ENCODE measurements at regions not wholly inside any gene's neighbourhood (a gene's known extent, or its start where the extent isn't known, plus 50 kb on each side); places are given as distances from the start of the nearest gene placed in this dataset.
"Not testable (repeated sequence)": the region's sequence is repeated elsewhere in the genome, so short reads cannot be mapped to it uniquely, and the experiment has no call there.

DNA sequence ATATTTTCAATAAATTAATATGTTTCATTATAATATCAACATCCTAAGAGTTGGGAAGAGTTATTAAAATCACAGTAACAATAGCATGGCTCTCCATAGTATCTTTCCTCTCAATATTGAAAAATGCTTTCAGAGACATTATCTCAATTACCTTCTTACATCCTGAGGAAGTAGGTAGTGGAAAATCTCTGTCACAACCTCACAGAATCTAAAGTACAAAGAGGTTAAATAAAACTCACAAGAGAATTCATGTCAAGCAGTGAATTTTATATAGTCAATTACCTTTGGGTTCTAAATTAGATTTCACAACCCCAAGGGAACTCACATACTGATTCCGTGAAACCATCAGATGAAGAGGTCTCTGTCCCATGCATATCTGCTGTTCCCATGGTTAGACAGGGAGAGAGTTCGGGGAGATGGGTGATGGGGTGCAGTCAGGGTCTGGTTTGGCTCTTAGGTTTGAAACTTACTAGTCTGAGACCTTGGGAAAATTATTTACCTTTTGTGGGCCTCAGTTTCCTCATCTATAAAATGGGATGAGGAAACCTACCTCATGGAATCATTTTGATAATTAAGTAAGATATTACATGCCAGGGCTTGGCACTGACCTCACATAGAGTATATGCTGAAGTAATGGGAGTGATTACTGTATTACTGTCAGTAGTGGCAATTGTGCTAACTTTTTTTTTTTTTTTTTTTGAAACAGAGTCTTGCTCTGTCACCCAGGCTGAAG is 74.0 kb upstream of the SNX9 start:
- no peak overlapping the region for H3K4me3 ChIP-seq (ENCODE audit: low read depth, low read length)
- DNase-seq (ENCODE audit: low read depth, low spot score), result no peak
- ChIA-PET POLR2A (no interaction called here), CTCF (interaction anchor here (1.9 kb wide), 1 partner anchor 8 kb away, joined by 9 read pairs; no protein-coding TSS in a partner anchor)
- TF ChIP-seq, protein P1, sequence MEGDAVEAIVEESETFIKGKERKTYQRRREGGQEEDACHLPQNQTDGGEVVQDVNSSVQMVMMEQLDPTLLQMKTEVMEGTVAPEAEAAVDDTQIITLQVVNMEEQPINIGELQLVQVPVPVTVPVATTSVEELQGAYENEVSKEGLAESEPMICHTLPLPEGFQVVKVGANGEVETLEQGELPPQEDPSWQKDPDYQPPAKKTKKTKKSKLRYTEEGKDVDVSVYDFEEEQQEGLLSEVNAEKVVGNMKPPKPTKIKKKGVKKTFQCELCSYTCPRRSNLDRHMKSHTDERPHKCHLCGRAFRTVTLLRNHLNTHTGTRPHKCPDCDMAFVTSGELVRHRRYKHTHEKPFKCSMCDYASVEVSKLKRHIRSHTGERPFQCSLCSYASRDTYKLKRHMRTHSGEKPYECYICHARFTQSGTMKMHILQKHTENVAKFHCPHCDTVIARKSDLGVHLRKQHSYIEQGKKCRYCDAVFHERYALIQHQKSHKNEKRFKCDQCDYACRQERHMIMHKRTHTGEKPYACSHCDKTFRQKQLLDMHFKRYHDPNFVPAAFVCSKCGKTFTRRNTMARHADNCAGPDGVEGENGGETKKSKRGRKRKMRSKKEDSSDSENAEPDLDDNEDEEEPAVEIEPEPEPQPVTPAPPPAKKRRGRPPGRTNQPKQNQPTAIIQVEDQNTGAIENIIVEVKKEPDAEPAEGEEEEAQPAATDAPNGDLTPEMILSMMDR (IDR thresholded peaks at IDR 0.05; ENCODE audit: insufficient read depth, low read length, missing control alignments), result no peak

DNA sequence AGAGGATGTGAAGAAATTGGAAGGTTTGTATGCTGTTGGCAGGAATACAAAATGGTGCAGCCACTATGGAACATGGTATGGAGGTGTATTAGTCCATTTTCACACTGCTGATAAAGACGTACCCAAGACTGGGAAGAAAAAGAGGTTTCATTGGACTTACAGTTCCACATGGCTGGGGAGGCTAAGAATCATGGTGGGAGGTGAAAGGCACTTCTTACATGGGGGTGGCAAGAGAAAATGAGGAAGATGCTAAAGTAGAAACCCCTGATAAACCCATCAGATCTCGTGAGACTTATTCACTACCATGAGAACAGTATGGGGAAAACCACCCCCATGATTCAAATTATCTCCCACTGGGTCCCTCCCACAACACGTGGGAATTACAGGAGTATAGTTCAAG is 72.1 kb upstream of the SNX9 start:
- H3K4me3 ChIP-seq (ENCODE audit: low read depth, low read length); DNase-seq (ENCODE audit: low read depth, low spot score); POLR2A ChIA-PET; CTCF ChIA-PET: not testable (repeated sequence)

DNA sequence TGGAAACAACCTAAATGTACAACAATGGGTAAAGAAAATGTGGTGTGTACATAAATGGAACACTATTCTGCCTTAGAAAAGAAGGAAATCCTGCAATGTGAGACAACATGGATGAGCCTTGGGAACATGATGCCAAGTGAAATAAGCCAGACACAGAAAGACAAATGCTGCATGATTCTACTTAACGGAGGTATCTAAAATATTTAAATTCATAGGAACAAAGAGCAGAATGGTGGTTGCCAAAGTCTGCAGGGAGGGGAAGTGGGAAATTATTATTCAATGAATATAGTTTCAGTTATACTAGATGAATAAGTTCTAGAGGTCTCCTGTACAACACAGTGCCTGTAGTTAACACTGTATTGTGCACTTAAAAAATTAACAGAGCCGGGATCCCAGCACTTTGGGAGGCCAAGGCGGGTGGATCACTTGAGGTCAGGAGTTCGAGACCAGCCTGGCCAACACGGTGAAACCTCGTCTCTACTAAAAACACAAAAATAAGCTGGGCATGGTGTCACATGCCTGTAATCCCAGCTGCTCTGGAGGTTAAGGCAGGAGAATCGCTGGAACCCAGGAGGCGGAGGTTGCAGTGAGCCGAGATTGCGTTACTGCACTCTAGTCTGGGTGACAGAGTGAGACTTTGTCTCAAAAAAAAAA is 71.4 kb upstream of the SNX9 start:
- TF ChIP-seq, protein P1 (IDR thresholded peaks at IDR 0.05; ENCODE audit: insufficient read depth, low read length, missing control alignments), result no peak
- H3K4me3 ChIP-seq (ENCODE audit: low read depth, low read length), result no peak overlapping the region
- ChIA-PET POLR2A (no interaction called here), CTCF (no interaction called here)
- no peak for DNase-seq (ENCODE audit: low read depth, low spot score)

DNA sequence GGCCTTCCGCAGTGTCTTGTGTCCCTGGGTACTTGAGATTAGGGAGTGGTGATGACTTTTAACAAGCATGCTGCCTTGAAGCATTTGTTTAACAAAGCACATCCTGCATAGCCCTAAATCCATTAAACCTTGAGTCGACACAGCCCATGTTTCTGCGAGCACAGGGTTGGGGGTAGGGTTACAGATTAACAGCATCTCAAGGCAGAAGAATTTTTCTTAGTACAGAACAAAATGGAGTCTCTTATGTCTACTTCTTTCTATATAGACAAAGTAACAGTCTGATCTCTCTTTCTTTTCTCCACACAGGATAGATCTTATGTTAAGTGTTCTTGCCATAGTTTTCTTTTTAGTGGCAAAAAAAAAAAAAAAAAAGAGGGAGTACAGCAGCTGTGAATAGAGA is 70.2 kb upstream of the SNX9 start:
- POLR2A ChIA-PET; H3K4me3 ChIP-seq (ENCODE audit: low read depth, low read length); CTCF ChIA-PET; DNase-seq (ENCODE audit: low read depth, low spot score): not testable (repeated sequence)

DNA sequence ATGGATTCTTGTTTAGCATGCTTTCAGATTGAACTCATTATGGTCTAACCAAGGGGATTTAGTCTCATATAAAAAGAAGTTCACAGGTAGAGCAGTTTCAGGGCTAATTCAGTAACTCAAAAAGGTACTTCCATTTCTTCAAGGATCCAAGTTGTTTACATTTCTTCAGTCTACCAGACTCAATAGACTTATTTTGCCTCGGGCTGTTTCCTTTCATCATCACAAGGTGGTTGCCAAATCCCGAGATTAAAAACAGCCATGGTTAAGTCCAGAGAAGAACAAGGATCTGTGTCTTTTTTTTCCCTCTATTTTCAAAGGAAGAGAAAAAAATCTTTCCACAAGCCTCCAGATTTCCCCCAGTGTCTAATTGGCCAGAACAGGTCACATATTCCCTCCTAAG is 69.8 kb upstream of the SNX9 start:
- H3K4me3 ChIP-seq (ENCODE audit: low read depth, low read length), result no peak overlapping the region
- POLR2A ChIA-PET, result no interaction called here
- TF ChIP-seq, protein P1 (IDR thresholded peaks at IDR 0.05; ENCODE audit: insufficient read depth, low read length, missing control alignments), result no peak
- no peak for DNase-seq (ENCODE audit: low read depth, low spot score)
- CTCF ChIA-PET, result interaction anchor here (11.6 kb wide), 1 partner anchor 123 kb away, joined by 225 read pairs; no protein-coding TSS in a partner anchor

DNA sequence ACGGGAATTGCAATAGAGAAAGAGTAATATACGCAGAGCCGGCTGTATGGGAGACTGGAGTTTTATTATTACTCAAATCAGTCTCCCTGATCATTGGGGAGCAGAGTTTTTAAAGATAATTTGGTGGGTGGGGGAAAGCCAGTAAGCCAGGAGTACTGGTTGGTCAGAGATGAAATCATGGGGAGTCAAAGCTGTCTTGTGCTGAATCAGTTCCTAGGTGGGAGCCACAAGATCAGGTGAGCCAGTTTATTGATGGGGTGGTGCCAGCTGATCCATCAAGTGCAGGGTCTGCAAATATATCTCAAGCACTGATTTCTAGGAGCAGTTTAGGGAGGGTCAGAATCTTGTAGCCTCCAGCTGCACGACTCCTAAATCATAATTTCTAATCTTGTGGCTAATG is 69.2 kb upstream of the SNX9 start:
- DNase-seq (ENCODE audit: low read depth, low spot score); POLR2A ChIA-PET; H3K4me3 ChIP-seq (ENCODE audit: low read depth, low read length): not testable (repeated sequence)
- CTCF ChIA-PET, result interaction anchor here (1.0 to 11.6 kb wide), 2 partner anchors 10 to 122 kb away, joined by 4 to 225 read pairs; no protein-coding TSS in a partner anchor

DNA sequence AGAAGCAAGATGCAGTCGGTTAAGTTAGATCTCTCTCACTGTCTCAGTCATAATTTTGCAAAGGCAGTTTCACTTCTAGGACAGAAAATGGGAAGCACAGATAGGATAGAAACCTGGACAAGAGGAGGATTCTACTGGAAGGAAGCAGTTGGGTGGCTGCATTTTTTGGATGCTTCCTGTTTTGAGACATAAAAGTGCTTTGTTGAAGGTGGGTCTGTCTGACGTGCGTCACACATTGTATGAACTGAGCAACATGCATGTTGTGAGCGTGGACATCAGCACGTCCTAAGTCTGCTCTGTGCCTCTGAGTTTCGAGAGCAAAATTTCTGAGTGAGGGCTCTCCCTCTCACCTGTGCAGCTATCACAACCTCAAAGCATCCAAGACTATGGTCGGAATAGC is 68.7 kb upstream of the SNX9 start:
- POLR2A ChIA-PET, result no interaction called here
- no peak overlapping the region for H3K4me3 ChIP-seq (ENCODE audit: low read depth, low read length)
- CTCF ChIA-PET, result interaction anchor here (1.0 to 11.6 kb wide), 2 partner anchors 9 to 122 kb away, joined by 4 to 225 read pairs; no protein-coding TSS in a partner anchor
- TF ChIP-seq, protein P1 (IDR thresholded peaks at IDR 0.05; ENCODE audit: insufficient read depth, low read length, missing control alignments), result no peak
- DNase-seq (ENCODE audit: low read depth, low spot score), result no peak
